Keratinocyte (primary cell): ENCODE measurements at regions not wholly inside any gene's neighbourhood (a gene's known extent, or its start where the extent isn't known, plus 50 kb on each side); places are given as distances from the start of the nearest gene placed in this dataset.

ENCODE experiments used
- DNase-seq: peaks from one replicate; pipeline ENCODE4 v3.0.0-alpha.2; 2011; ENCODE audit warnings: low read depth, missing footprints, low spot score
- FAIRE-seq: peaks from 2 replicates; lab custom pipeline; 2011; peaks lifted over from hg19 to GRCh38; lab: Jason Lieb, UNC
- H2AFZ ChIP-seq: 2 replicates; pipeline ENCODE4 v1.6.0; 2012; ENCODE audit warnings: low read length, control low read depth, inconsistent platforms; ENCODE audit not compliant: control insufficient read depth
- H3K27ac ChIP-seq: 2 replicates; pipeline ENCODE4 v1.5.1; 2011; ENCODE audit warnings: low read length; ENCODE audit not compliant: control insufficient read depth, insufficient read depth
- H3K27me3 ChIP-seq: 3 replicates; pipeline ENCODE4 v1.6.0; 2011; ENCODE audit warnings: low read length; ENCODE audit not compliant: control insufficient read depth, insufficient read depth; ENCODE audit errors: extremely low read depth
- H3K36me3 ChIP-seq, 2 experiments: 2 replicates in 1 of 2; 3 replicates in 1 of 2; pipeline ENCODE4 v1.5.1; 2011; ENCODE audit warnings: low read length in 2 of 2, mild to moderate bottlenecking in 1 of 2; ENCODE audit not compliant: control insufficient read depth in 2 of 2, insufficient read depth in 2 of 2; ENCODE audit errors: extremely low read depth in 1 of 2
- H3K4me1 ChIP-seq: 3 replicates; pipeline ENCODE4 v1.5.1; 2011; ENCODE audit warnings: low read length; ENCODE audit not compliant: control insufficient read depth, insufficient read depth; ENCODE audit errors: extremely low read depth
- H3K4me2 ChIP-seq: 3 replicates; pipeline ENCODE4 v1.6.0; 2011; ENCODE audit warnings: low read depth, low read length; ENCODE audit not compliant: control insufficient read depth, insufficient read depth; ENCODE audit errors: extremely low read depth
- H3K4me3 ChIP-seq, 3 experiments: fragments of 200-600 bp in 1 of 3; sonication (generic) in 1 of 3; 2 replicates in 2 of 3; 3 replicates in 1 of 3; pipeline ENCODE4 v1.5.1; 2011 to 2016; ENCODE audit warnings: low read length in 3 of 3, mild to moderate bottlenecking in 3 of 3, control low read depth in 2 of 3, inconsistent platforms in 1 of 3, low read depth in 1 of 3, mixed read lengths in 1 of 3, mixed run types in 1 of 3, moderate library complexity in 1 of 3; ENCODE audit not compliant: control insufficient read depth in 2 of 3, insufficient read depth in 2 of 3; ENCODE audit errors: extremely low read depth in 1 of 3
- H3K79me2 ChIP-seq: 2 replicates; pipeline ENCODE4 v1.6.0; 2012; ENCODE audit warnings: low read length; ENCODE audit not compliant: control insufficient read depth, insufficient read depth
- H3K9ac ChIP-seq: 3 replicates; pipeline ENCODE4 v1.6.0; 2011; ENCODE audit warnings: low read length; ENCODE audit not compliant: control insufficient read depth, insufficient read depth; ENCODE audit errors: extremely low read depth
- H3K9me1 ChIP-seq: 3 replicates; pipeline ENCODE4 v1.6.0; 2011; ENCODE audit warnings: low read length; ENCODE audit not compliant: control insufficient read depth, insufficient read depth; ENCODE audit errors: extremely low read depth
- H3K9me3 ChIP-seq: 2 replicates; pipeline ENCODE4 v1.5.1; 2012; ENCODE audit warnings: low read depth, low read length; ENCODE audit not compliant: control insufficient read depth
- H4K20me1 ChIP-seq: 3 replicates; pipeline ENCODE4 v1.6.0; 2011; ENCODE audit warnings: low read length; ENCODE audit not compliant: control insufficient read depth, insufficient read depth; ENCODE audit errors: extremely low read depth
- EZH2 ChIP-seq: IDR thresholded peaks from one replicate; pipeline ENCODE4 v1.6.1; 2012; ENCODE audit warnings: inconsistent platforms, mild to moderate bottlenecking, low read length, moderate library complexity
- dilution Hi-C: fragments of 300-500 bp; cut with MboI; formaldehyde crosslinking; loops from one replicate; pipeline ENCODE4 v1.7.0; 2020; ENCODE audit warnings: low sequenced_read_pairs; ENCODE audit not compliant: extremely low pct_ligation_motif_present
- TF ChIP-seq, protein P1 (sequence below), 3 experiments: IDR thresholded peaks in 1 of 3; conservative IDR thresholded peaks in 1 of 3; optimal IDR thresholded peaks in 1 of 3; 2 replicates in 2 of 3; 3 replicates in 1 of 3; pipeline versions ENCODE3 to v1.5.1; 2011; ENCODE audit warnings: low read length in 3 of 3, mild to moderate bottlenecking in 3 of 3, moderate library complexity in 2 of 3, control low read depth in 1 of 3, inconsistent platforms in 1 of 3; ENCODE audit not compliant: insufficient read depth in 2 of 3; ENCODE audit errors: extremely low read depth in 1 of 3

DNA sequence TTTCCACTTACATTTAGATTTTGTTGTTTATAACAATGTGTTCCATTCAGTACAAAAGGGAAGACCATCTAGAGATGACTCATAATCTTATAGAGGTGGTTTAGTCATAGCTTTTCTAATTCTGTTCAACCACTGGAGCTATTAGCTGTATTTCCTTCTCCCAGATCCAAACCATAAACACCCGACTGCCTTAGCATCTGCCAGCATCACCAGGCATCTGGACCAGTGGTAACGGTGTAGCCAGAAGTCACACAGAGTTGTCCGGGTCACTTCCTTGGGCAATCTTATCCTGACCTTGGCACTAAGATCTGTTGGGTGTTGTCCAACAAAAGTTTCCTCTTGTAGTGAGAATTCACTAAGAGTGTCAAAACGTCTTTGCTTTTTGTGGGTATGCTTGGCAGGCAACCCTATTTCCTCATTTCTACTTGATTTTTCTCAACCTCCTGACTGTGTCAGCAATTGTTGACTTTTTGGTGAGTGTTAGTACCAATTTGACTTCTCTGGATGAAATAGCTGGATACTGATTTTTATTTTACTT is 372.1 kb upstream of the B3GALT2 start:
- no peak overlapping the region for H3K4me3 ChIP-seq
- H3K36me3 ChIP-seq, result no peaks in the 10 kb centered on the region
- H3K27ac ChIP-seq, result no peak overlapping the region
- H3K9me1 ChIP-seq, result no peaks in the 10 kb centered on the region
- FAIRE-seq, result peak; percentile 71
- dilution Hi-C loops, result no loop called here
- no peak overlapping the region for H2AFZ ChIP-seq
- H3K4me1 ChIP-seq, result peaks cover 6% of the 10 kb centered on the region
- H3K27me3 ChIP-seq, result no peaks in the 10 kb centered on the region
- TF ChIP-seq, protein P1, sequence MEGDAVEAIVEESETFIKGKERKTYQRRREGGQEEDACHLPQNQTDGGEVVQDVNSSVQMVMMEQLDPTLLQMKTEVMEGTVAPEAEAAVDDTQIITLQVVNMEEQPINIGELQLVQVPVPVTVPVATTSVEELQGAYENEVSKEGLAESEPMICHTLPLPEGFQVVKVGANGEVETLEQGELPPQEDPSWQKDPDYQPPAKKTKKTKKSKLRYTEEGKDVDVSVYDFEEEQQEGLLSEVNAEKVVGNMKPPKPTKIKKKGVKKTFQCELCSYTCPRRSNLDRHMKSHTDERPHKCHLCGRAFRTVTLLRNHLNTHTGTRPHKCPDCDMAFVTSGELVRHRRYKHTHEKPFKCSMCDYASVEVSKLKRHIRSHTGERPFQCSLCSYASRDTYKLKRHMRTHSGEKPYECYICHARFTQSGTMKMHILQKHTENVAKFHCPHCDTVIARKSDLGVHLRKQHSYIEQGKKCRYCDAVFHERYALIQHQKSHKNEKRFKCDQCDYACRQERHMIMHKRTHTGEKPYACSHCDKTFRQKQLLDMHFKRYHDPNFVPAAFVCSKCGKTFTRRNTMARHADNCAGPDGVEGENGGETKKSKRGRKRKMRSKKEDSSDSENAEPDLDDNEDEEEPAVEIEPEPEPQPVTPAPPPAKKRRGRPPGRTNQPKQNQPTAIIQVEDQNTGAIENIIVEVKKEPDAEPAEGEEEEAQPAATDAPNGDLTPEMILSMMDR (optimal IDR thresholded peaks at IDR 0.05 in 1 of 3, IDR thresholded peaks at IDR 0.05 in 1 of 3, conservative IDR thresholded peaks at IDR 0.05 in 1 of 3; ENCODE audit: extremely low read depth in 1 of 3, insufficient read depth in 2 of 3, low read length in 3 of 3), result no peak
- TF ChIP-seq EZH2, result no peak
- H4K20me1 ChIP-seq, result no peaks in the 10 kb centered on the region
- DNase-seq, result peak; percentile 1
- no peaks in the 10 kb centered on the region for H3K9me3 ChIP-seq
- peak overlapping the region; percentile 14 for H3K4me2 ChIP-seq
- H3K9ac ChIP-seq, result no peak overlapping the region
- no peaks in the 10 kb centered on the region for H3K79me2 ChIP-seq

DNA sequence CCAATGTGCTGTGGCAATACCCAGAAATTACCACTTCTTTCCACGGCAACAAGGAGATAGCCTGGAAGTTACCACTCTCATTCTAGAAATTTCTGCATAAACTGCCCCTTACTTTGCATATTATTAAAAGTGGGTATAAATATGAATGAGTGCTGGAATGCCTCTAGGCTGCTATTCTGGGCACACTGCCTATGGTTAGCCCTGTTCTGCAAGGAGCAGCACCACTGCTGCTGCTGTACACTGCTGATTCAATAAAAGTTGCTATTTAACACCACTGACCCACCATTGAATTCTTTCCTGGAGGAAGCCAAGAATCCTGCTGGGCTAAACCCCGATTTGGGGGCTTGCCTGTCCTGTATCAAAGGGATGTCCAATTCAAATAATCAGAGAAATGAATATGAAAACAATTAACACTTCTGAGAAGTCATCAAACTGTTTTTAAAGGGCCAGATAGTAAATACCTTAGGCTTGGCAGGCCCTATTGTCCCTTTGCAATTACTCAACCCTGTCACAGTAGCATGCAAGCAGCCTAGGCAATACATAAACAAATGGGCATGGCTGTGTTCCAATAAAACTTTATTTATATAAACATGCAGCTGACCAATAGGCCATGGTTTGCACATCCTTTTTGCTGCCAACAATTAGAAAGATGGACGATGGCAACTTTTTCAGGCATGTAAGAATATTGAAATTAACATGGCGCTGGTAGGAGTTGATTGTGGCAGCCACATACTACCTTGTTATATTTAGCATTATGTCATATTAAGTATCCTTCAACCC is 369.4 kb upstream of the B3GALT2 start:
- Histone ChIP-seq H3K9ac (no peak overlapping the region), H3K9me3 (no peaks in the 10 kb centered on the region), H3K4me1 (peaks cover 6% of the 10 kb centered on the region), H3K27me3 (no peaks in the 10 kb centered on the region), H3K79me2 (no peaks in the 10 kb centered on the region), H3K36me3 (no peaks in the 10 kb centered on the region), H3K4me3 (no peak overlapping the region), H3K4me2 (no peak overlapping the region), H2AFZ (no peak overlapping the region), H4K20me1 (no peaks in the 10 kb centered on the region), H3K9me1 (no peaks in the 10 kb centered on the region), H3K27ac (no peak overlapping the region)
- dilution Hi-C loops, result no loop called here
- no peak for DNase-seq
- no peak for FAIRE-seq
- TF ChIP-seq, protein P1 (optimal IDR thresholded peaks at IDR 0.05 in 1 of 3, IDR thresholded peaks at IDR 0.05 in 1 of 3, conservative IDR thresholded peaks at IDR 0.05 in 1 of 3; ENCODE audit: extremely low read depth in 1 of 3, insufficient read depth in 2 of 3, low read length in 3 of 3), result no peak
- no peak for TF ChIP-seq EZH2
